ENCODE measurements at regions not wholly inside any gene's neighbourhood (a gene's known extent, or its start where the extent isn't known, plus 50 kb on each side); places are given as distances from the start of the nearest gene placed in this dataset.

DNA sequence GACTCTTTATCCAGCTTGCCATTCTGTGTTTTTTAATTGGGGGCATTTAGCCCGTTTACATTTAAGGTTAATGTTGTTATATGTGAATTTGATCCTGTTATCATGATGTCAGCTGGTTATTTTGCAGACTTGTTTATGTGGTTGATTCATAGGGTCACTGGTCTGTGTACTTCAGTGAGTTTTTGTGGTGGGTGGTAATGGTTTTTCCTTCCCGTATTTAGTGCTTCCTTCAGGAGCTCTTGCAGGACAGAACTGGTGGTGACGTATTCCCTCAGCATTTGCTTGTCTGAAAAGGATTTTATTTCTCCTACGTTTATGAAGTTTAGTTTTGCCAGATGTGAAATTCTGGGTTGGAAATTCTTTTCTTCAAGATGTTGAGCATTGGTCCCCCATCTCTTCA lies 381.1 kb downstream of the MAN2A1 start:
- 97% methylated on average over 3 to 4 of the region's 4 CpGs for WGBS, 2 experiments (ENCODE audit: insufficient coverage in 2 of 2)
- no peaks in the 10 kb centered on the region for H3K9me3 ChIP-seq (ENCODE audit: control insufficient read depth, low read length)
- no peaks in the 10 kb centered on the region for H3K4me1 ChIP-seq (ENCODE audit: control insufficient read depth, insufficient read depth, low read length, poor library complexity, severe bottlenecking)
- no peaks in the 10 kb centered on the region for H3K36me3 ChIP-seq (ENCODE audit: control insufficient read depth, insufficient read depth, low read length)
- no peak overlapping the region for H3K4me3 ChIP-seq (ENCODE audit: extremely low read depth, insufficient read depth, low read length, poor library complexity, severe bottlenecking)
- H3K27ac ChIP-seq (ENCODE audit: low read depth, low read length, severe bottlenecking), result no peak overlapping the region

DNA sequence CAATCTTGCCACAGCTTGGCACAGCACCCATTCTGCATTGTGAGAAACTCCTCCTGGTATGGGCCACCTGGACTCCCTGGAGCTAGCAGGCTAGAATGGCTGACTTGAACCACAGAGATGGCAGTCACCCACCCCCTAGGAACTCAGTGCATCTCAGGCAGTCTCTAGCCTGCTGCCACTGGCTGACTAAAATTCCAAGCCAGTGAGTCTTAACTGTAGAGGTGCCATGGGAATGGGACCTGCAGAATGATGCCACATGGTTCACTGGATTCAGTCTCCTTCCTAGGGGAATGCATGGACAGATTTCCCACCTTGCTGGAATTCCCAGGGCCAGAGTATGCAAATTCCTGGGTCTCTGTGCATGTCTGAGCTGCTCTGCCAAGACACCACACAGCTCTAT lies 382.9 kb downstream of the MAN2A1 start:
- no peaks in the 10 kb centered on the region for H3K36me3 ChIP-seq (ENCODE audit: control insufficient read depth, insufficient read depth, low read length)
- H3K27ac ChIP-seq (ENCODE audit: low read depth, low read length, severe bottlenecking), result no peak overlapping the region
- no peak overlapping the region for H3K4me3 ChIP-seq (ENCODE audit: extremely low read depth, insufficient read depth, low read length, poor library complexity, severe bottlenecking)
- H3K9me3 ChIP-seq (ENCODE audit: control insufficient read depth, low read length), result no peaks in the 10 kb centered on the region
- H3K4me1 ChIP-seq (ENCODE audit: control insufficient read depth, insufficient read depth, low read length, poor library complexity, severe bottlenecking), result no peaks in the 10 kb centered on the region

DNA sequence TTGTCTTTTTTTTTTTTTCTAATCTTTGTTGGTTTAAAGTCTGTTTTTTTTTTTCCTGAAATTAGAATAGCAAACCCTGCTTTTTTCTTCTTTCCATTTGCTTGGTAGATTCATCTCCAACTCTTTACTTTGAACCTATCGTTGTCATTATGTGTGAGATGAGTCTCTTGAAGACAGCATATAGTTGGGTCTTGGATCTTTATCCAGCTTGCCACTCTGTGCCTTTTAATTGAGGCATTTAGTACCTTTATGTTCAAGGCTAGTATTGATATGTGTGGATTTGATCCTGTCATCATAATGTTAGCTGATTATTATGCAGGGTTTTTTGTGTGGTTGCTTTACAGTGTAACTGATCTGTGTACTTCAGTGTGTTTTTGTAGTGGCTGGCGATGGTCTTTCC lies 383.8 kb downstream of the MAN2A1 start:
- Histone ChIP-seq H3K4me1 (ENCODE audit: control insufficient read depth, insufficient read depth, low read length, poor library complexity, severe bottlenecking) (no peaks in the 10 kb centered on the region), H3K4me3 (ENCODE audit: extremely low read depth, insufficient read depth, low read length, poor library complexity, severe bottlenecking) (no peak overlapping the region), H3K27ac (ENCODE audit: low read depth, low read length, severe bottlenecking) (no peak overlapping the region), H3K36me3 (ENCODE audit: control insufficient read depth, insufficient read depth, low read length) (no peaks in the 10 kb centered on the region), H3K9me3 (ENCODE audit: control insufficient read depth, low read length) (no peaks in the 10 kb centered on the region)
- WGBS, 2 experiments (ENCODE audit: insufficient coverage in 2 of 2), result 30 to 44% methylated on average over 1 of the region's 2 CpGs

DNA sequence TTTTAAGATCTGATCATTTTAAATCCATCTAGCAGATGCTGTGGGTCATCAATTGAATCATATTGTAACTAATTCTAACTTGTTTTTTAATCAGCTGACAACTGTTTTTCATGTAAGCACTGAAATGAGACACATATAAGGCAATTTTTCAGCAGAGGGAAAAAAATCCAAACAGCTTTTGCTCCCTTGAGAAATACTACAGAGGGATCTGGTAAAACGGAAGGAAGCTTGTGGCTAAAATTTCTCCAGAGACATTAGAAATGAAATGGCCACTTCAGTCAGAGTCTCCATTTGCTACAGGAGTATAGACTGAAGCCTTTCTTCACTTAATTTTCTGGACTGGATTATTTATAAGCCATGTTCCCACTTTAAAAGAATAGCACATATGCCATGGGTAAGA lies 385.9 kb downstream of the MAN2A1 start:
- 80% methylated on average over 1 of the region's 1 CpG; no CpG with 5 or more reads in 1 of the 2 experiments for WGBS, 2 experiments (ENCODE audit: insufficient coverage in 2 of 2)
- H3K4me3 ChIP-seq (ENCODE audit: extremely low read depth, insufficient read depth, low read length, poor library complexity, severe bottlenecking), result no peak overlapping the region
- H3K27ac ChIP-seq (ENCODE audit: low read depth, low read length, severe bottlenecking), result no peak overlapping the region
- no peaks in the 10 kb centered on the region for H3K36me3 ChIP-seq (ENCODE audit: control insufficient read depth, insufficient read depth, low read length)
- H3K9me3 ChIP-seq (ENCODE audit: control insufficient read depth, low read length), result no peaks in the 10 kb centered on the region
- H3K4me1 ChIP-seq (ENCODE audit: control insufficient read depth, insufficient read depth, low read length, poor library complexity, severe bottlenecking), result no peaks in the 10 kb centered on the region

DNA sequence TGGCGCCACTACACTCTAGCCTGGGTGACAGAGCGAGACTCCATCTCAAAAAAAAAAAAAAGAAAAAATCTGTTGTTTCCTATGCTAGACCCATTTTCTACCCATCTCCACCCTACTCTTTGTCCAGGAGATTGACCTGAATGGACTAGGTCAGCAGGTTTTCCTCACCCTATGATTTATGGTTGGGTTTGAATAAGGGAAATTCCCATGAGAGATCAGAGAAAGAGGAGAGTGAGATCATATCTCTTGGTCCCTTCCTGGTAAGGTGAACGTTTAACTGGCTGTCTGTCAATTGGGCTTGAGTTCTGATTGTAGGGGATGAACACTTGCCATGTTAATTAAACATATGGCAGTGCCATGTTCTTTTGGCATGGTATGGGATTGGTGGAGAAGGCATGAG lies 387.4 kb downstream of the MAN2A1 start:
- Histone ChIP-seq H3K36me3 (ENCODE audit: control insufficient read depth, insufficient read depth, low read length) (no peaks in the 10 kb centered on the region), H3K4me1 (ENCODE audit: control insufficient read depth, insufficient read depth, low read length, poor library complexity, severe bottlenecking) (no peaks in the 10 kb centered on the region), H3K4me3 (ENCODE audit: extremely low read depth, insufficient read depth, low read length, poor library complexity, severe bottlenecking) (no peak overlapping the region), H3K9me3 (ENCODE audit: control insufficient read depth, low read length) (no peaks in the 10 kb centered on the region), H3K27ac (ENCODE audit: low read depth, low read length, severe bottlenecking) (no peak overlapping the region)
- 56 to 83% methylated on average over 1 of the region's 3 CpGs for WGBS, 2 experiments (ENCODE audit: insufficient coverage in 2 of 2)

DNA sequence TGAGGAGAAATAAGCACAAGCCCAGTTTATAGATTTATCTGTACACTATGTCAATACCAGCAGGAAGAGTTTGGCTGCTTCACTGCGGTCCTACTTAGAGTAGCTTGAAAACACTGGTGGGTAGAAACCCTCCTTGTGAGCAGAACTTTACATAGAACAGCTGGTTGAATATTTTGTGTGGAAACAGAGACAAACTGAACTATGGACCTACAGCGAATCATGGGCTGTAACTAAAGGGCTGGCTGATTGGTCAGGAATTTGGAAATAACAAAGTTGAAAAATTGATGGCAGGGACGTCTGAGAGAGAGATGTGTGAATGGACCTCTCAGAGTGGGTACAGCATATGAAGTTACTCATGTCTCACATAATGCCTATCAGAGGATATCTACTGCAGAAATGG lies 392.5 kb downstream of the MAN2A1 start:
- Histone ChIP-seq H3K27ac (ENCODE audit: low read depth, low read length, severe bottlenecking) (no peak overlapping the region), H3K36me3 (ENCODE audit: control insufficient read depth, insufficient read depth, low read length) (no peaks in the 10 kb centered on the region), H3K4me1 (ENCODE audit: control insufficient read depth, insufficient read depth, low read length, poor library complexity, severe bottlenecking) (peaks cover 5% of the 10 kb centered on the region), H3K9me3 (ENCODE audit: control insufficient read depth, low read length) (no peaks in the 10 kb centered on the region), H3K4me3 (ENCODE audit: extremely low read depth, insufficient read depth, low read length, poor library complexity, severe bottlenecking) (no peak overlapping the region)
- 100% methylated on average over 2 of the region's 3 CpGs for WGBS, 2 experiments (ENCODE audit: insufficient coverage in 2 of 2)

DNA sequence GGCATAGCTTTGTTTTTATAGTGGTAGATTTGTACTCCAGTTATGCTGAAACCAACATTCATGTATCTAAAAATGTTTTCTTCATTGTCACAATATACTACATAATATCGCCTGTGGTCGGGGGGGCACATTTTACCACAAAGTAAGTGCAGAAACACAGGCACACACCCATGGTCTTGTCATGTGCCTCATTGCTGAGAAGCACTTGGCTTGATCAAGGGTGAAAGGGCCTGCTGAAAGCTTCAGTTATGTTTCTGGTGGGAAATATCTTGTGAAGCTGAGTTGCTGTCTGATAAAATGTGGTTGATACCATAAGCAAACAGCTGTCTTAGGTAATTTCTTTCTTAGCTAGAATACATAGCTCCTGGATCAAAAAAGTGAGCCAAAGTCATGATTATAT lies 393.1 kb downstream of the MAN2A1 start:
- Histone ChIP-seq H3K4me1 (ENCODE audit: control insufficient read depth, insufficient read depth, low read length, poor library complexity, severe bottlenecking) (peaks cover 5% of the 10 kb centered on the region), H3K4me3 (ENCODE audit: extremely low read depth, insufficient read depth, low read length, poor library complexity, severe bottlenecking) (no peak overlapping the region), H3K27ac (ENCODE audit: low read depth, low read length, severe bottlenecking) (no peak overlapping the region), H3K9me3 (ENCODE audit: control insufficient read depth, low read length) (no peaks in the 10 kb centered on the region), H3K36me3 (ENCODE audit: control insufficient read depth, insufficient read depth, low read length) (no peaks in the 10 kb centered on the region)
- WGBS, 2 experiments (ENCODE audit: insufficient coverage in 2 of 2), result 100% methylated on average over 1 of the region's 2 CpGs; no CpG with 5 or more reads in 1 of the 2 experiments

DNA sequence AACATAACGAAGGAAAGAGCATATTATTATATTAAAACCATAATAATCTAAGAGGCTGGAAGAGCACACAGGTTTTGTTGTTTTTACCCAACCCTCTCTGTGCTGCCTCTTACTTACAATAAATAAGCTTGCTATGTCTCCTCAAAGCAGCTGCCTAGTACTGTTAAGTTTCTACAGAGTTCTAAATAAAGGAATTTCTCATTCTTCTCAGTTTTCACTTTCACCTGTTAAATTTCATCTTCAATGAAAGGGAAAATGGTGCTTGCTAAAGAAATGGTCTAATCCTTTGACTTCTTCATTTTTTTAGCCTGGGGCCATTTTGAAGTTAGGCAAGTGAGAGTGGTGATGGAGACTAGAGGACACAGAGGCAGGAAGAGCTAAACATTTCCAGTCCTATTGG lies 396.1 kb downstream of the MAN2A1 start:
- Histone ChIP-seq H3K27ac (ENCODE audit: low read depth, low read length, severe bottlenecking) (no peak overlapping the region), H3K9me3 (ENCODE audit: control insufficient read depth, low read length) (no peaks in the 10 kb centered on the region), H3K4me3 (ENCODE audit: extremely low read depth, insufficient read depth, low read length, poor library complexity, severe bottlenecking) (no peak overlapping the region), H3K36me3 (ENCODE audit: control insufficient read depth, insufficient read depth, low read length) (no peaks in the 10 kb centered on the region), H3K4me1 (ENCODE audit: control insufficient read depth, insufficient read depth, low read length, poor library complexity, severe bottlenecking) (peaks cover 5% of the 10 kb centered on the region)
- no CpG with 5 or more reads among the region's 1 CpG for WGBS, 2 experiments (ENCODE audit: insufficient coverage in 2 of 2)

DNA sequence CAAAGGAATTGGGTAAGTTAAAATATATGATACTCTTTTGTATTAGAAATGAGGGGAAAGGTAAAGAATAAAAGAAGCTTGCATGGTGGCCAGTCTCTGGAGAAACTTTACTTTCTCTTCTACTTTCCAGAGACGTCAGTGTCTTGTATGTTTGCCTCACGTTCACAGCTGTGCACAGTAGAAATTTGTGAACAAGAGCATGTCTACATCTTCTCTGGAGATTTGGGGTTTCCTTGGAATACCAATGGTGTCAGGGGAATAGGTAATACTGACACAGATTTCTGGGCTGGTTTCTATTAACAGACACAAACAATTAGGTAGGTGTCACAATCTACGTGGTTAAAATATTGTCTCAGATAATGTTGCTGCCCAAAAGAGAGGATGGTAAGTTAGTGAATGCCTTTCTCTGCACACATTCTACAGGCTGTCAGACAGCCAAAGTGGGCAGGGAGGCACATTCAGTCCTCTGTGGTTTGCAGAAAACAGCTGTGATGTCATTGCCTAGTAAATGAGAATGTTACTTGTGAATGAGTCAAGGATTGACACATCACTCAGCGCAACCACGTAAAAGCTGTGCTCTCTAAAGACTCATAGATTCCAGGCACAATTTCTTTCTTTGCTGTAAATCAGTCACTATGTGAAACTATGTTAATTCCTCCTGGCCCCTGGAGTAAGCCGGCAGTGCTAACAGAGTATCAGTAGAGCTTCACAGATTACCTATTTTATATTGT lies 397.1 kb downstream of the MAN2A1 start:
- Histone ChIP-seq H3K9me3 (ENCODE audit: control insufficient read depth, low read length) (no peaks in the 10 kb centered on the region), H3K4me1 (ENCODE audit: control insufficient read depth, insufficient read depth, low read length, poor library complexity, severe bottlenecking) (peaks cover 5% of the 10 kb centered on the region), H3K36me3 (ENCODE audit: control insufficient read depth, insufficient read depth, low read length) (no peaks in the 10 kb centered on the region), H3K4me3 (ENCODE audit: extremely low read depth, insufficient read depth, low read length, poor library complexity, severe bottlenecking) (no peak overlapping the region), H3K27ac (ENCODE audit: low read depth, low read length, severe bottlenecking) (no peak overlapping the region)
- WGBS, 2 experiments (ENCODE audit: insufficient coverage in 2 of 2), result 89 to 90% methylated on average over 5 of the region's 6 CpGs

DNA sequence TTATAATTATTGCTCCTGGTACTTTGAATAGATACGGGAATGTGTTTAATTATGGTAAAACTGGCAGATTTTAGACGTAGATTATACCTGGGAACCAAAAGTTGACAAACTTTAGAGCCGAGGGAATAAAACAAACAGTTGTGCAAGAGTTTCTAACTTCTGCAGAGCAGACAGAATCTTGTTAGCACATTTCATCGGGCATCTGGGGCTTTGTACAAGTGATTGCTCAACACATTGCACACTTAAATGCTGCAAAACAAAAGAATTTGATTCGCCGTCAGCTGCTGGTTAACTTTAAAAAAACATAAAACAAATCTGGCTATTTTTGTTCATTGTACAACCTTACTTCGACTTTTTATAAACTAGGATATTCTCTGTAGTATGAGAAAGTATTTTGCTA lies 398.1 kb downstream of the MAN2A1 start:
- Histone ChIP-seq H3K27ac (ENCODE audit: low read depth, low read length, severe bottlenecking) (no peak overlapping the region), H3K4me1 (ENCODE audit: control insufficient read depth, insufficient read depth, low read length, poor library complexity, severe bottlenecking) (peaks cover 5% of the 10 kb centered on the region), H3K4me3 (ENCODE audit: extremely low read depth, insufficient read depth, low read length, poor library complexity, severe bottlenecking) (no peak overlapping the region), H3K9me3 (ENCODE audit: control insufficient read depth, low read length) (no peaks in the 10 kb centered on the region), H3K36me3 (ENCODE audit: control insufficient read depth, insufficient read depth, low read length) (no peaks in the 10 kb centered on the region)
- 92 to 95% methylated on average over 4 to 6 of the region's 7 CpGs for WGBS, 2 experiments (ENCODE audit: insufficient coverage in 2 of 2)

DNA sequence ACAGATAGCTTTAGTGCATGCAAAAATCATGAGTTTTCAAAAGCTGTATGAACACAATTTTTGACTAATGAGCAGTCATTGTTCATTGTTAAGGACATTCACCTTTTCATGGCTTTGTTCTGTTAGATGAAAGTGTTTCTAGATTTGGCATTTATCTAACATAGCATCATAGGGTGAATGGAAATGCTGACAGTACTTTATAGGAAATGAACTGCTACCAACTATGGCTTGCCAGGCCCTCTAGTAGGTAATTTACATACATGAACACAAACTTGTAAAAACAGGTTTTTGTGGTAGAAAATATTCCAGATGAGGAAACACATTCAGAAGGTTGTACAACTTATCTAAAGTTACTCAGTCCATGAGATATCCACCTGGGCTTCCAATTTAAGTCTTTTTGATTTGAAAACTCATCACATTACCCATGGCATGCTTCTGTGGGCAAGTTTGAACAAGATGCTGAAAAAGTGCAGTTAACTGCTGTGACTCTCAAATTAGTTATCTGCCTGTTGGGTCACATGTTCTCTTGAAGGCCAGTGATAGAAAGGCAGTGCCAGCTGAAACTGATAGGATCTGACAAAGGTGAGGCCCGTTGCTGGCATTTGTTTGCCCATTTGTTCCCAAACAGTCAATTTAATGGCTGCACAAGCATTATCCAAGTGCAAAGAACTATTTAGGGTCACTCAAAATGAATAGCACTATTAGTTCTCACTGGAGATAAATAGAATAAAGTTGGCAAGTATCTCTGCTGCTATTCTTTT lies 399.1 kb downstream of the MAN2A1 start:
- 78 to 80% methylated on average over 1 of the region's 1 CpG for WGBS, 2 experiments (ENCODE audit: insufficient coverage in 2 of 2)

More for the DNA sequence above, 399.1 kb downstream of the MAN2A1 start:
- H3K4me3 ChIP-seq (ENCODE audit: extremely low read depth, insufficient read depth, low read length, poor library complexity, severe bottlenecking), result no peak overlapping the region
- no peaks in the 10 kb centered on the region for H3K9me3 ChIP-seq (ENCODE audit: control insufficient read depth, low read length)
- no peak overlapping the region for H3K27ac ChIP-seq (ENCODE audit: low read depth, low read length, severe bottlenecking)
- H3K4me1 ChIP-seq (ENCODE audit: control insufficient read depth, insufficient read depth, low read length, poor library complexity, severe bottlenecking), result peaks cover 4% of the 10 kb centered on the region
- H3K36me3 ChIP-seq (ENCODE audit: control insufficient read depth, insufficient read depth, low read length), result no peaks in the 10 kb centered on the region
